Activated naive CD8-positive, alpha-beta T cell treated with anti-CD3 and anti-CD28 coated beads, Interleukin-2, amount 50 U/mL, for 24 hours (primary cell): ENCODE measurements at regions not wholly inside any gene's neighbourhood (a gene's known extent, or its start where the extent isn't known, plus 50 kb on each side); places are given as distances from the start of the nearest gene placed in this dataset.

Experiments
- ATAC-seq: fragments of 150-1000 bp; cut with Tn5 transposase; one replicate; pipeline ENCODE4 v1.10.0; 2021
- DNase-seq: peaks from one replicate; pipeline ENCODE4 v3.0.0; 2021
- H3K27ac Mint-ChIP-seq: one replicate; pipeline ENCODE4 v1.8.0; 2021; ENCODE audit warnings: mild to moderate bottlenecking, mixed read lengths
- H3K27me3 Mint-ChIP-seq: one replicate; pipeline ENCODE4 v1.8.0; 2021; ENCODE audit warnings: mixed read lengths
- H3K36me3 Mint-ChIP-seq: one replicate; pipeline ENCODE4 v1.8.0; 2021; ENCODE audit warnings: low read depth, mixed read lengths
- H3K4me1 Mint-ChIP-seq: one replicate; pipeline ENCODE4 v1.8.0; 2021; ENCODE audit warnings: mixed read lengths
- H3K4me3 Mint-ChIP-seq: one replicate; pipeline ENCODE4 v1.8.0; 2021; ENCODE audit warnings: mild to moderate bottlenecking, moderate library complexity, mixed read lengths
- H3K9me3 Mint-ChIP-seq: one replicate; pipeline ENCODE4 v1.8.0; 2021; ENCODE audit warnings: mixed read lengths

DNA sequence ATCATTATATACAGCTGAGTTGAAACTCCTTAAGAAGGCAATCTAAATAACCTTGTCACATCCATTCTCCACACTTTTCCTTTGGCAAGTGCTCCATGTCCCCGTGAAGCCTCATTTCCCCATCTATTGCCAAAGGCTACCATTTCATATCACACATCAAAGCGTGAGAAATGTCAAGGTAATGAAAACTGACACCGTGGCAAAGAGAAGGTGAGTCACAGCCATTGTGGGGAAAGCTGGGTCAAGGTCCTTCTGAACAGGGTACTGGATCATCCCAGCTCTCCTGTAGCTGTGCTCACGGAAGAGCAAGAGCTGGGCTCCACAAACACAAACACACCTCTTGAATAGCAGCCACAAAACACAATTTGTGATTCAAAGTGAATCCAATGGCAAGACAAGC, 58.2 kb upstream of the REG3G start:
- no peak overlapping the region for H3K27ac Mint-ChIP-seq
- no peaks in the 10 kb centered on the region for H3K27me3 Mint-ChIP-seq
- no peak overlapping the region for H3K4me3 Mint-ChIP-seq
- H3K4me1 Mint-ChIP-seq: no peaks in the 10 kb centered on the region
- ATAC-seq (no peak), DNase-seq (no peak)
- H3K9me3 Mint-ChIP-seq: no peaks in the 10 kb centered on the region
- H3K36me3 Mint-ChIP-seq: no peaks in the 10 kb centered on the region

DNA sequence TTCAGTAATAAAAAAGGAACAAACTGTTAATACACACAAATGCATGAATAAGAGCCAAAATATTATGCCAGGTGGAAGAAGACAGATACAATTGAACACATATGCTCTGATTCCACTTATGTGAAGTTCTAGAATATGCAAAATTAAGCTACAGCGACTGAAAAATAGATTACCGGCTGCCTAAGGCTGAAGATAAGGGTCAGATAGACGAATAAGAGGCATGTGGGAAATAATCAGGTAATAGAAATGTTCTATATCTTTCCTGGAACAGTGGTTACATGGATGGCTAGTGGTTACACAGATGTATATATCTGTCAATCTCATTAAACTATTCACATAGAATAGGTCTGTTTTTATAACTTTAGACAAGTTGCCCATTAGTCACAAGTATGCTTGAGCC, 51.9 kb upstream of the REG3G start:
- Mint-ChIP-seq H3K27me3 (peaks cover 2% of the 10 kb centered on the region), H3K9me3 (no peaks in the 10 kb centered on the region), H3K36me3 (no peaks in the 10 kb centered on the region), H3K27ac (no peak overlapping the region), H3K4me1 (peaks cover 2% of the 10 kb centered on the region), H3K4me3 (no peak overlapping the region)
- no peak for DNase-seq
- no peak for ATAC-seq
